NCI-H69 (cell line): ENCODE measurements at regions not wholly inside any gene's neighbourhood (a gene's known extent, or its start where the extent isn't known, plus 50 kb on each side); places are given as distances from the start of the nearest gene placed in this dataset.
A peak's percentile ranks its signal among the peaks of the same experiment; 100 is the strongest.
"Not testable (repeated sequence)": the region's sequence is repeated elsewhere in the genome, so short reads cannot be mapped to it uniquely, and the experiment has no call there.

Experiments
- DNase-seq: peaks from one replicate; lab custom pipeline; 2025; lab: John Stamatoyannopoulos, UW

DNA sequence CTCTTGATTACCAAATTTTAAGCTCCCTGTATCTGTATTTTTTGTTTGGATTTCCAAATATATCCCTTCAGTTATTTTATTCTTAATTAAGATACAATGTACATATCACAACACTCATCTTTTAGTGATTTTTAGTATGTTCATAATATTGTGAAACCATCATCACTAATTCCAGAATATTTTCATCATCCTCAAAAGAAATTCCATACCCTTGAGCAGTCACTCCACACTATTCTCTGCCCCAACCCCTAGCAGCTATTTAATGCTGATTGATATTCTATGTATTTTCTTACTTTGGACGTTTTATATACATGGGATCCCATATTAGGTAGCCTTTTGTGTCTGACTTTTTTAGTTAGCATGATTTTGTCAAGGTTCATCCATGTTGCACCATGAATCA lies 127.4 kb upstream of the SLC8A1 start:
- no peak for DNase-seq

DNA sequence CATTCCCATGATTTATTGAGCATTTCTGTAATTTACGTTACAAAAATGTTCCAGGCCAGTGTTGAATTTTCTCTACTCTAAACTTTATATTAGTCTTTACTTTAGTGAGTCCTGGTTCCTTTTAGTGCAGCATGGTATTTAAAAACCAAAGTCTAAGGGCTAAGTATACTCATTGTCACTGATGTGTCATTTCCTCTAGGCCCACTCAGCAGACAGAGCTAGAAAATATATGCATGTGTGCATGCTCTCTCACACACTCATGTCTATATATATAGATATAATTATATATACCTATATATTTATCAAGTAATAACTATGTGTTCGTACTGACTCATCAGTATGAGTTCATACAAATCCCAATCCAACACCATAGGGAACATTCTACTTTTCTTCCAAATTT lies 132.5 kb upstream of the SLC8A1 start:
- no peak for DNase-seq

DNA sequence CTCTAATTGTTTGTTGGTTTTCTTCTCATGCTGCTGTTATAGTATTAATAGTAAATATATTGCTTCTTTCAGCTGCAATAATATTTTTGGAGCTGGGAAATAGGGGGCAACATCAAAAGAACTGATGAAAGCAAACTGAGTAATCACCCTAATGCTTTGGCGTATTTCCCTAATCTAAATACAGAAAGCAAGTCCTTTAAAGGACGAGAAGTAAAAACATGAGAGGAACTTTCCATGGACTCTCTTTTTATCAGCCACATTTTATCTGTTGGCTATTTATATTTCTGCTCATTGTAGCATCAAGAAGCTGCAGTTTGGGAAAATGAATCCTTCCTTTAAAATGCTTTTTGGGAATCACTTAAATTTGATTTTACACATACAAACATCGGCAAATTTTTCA lies 139.9 kb upstream of the SLC8A1 start:
- no peak for DNase-seq

DNA sequence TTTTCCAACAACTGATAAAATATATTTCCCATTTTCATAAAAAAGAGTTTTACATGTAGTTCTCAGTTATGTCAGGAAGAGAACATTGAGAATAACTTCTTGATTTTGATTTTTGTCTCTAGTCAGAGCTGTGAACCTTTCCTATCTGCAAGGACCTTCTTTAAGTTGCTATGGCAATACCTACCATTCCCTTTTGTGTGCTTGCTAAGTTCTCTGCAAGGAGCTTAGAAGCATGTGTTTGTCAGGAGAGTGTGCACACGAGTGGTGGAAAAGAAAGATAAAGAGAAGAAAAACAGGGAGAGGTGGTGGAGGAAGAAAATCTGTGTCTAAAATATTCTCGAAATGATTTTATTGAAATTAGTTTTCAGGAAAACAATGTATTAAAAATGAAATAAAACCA lies 140.3 kb upstream of the SLC8A1 start:
- peak; percentile 9 for DNase-seq

DNA sequence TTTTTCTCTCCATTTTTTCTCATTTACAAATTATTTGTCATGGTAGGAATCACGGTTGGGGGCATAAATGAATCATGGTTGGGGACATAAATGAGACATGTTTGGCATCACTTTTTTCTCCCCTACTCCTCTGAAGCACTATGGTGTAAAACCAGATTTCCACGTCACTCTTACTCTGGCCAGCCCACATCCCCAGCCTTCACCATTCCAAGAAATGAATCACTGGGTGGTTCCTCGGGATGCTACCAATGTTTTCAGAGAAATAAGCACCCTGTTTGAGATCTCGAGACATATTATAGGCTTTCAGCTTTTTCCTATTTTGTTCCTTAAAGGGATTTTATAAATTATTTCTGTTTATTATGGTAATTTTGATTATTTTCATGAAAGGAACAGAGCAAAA lies 155.0 kb upstream of the SLC8A1 start:
- DNase-seq: no peak

DNA sequence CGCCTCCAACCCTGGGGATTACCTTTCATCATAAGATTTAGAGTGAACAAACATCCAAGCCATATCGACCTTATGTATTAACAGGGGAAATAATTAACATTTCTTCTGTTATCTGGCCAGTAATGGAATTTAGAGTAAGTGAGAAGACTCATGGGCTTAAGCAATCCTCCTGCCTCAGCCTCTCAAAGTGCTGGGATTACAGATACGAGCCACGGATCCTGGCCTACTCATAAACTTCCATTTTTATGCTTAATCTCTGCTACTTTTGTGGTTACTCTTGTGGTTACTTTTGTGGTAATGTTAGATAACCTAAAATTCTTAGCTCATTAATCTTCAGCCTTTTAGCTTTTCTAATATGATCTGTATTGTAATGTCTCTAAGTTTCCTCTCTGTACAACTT lies 159.3 kb upstream of the SLC8A1 start:
- DNase-seq: no peak

DNA sequence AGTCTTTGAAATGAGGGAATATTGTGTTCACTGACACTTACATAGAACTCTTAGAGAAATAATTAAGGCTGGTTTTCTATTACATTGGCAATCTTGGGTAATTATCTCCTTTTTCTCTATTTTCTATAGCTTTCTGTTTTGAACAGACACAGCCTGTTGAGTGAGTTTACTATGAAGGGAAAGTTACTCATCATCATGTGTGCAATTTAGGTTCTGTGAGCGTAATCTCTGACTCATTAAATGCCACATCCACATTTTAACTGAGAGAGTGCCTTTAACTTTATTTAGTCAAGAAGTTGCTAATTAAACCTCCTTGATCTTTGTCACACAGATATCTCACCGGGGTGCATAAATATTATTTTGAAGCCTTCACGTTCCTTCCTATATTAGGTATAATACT lies 174.0 kb upstream of the SLC8A1 start:
- DNase-seq: peak; percentile 38

DNA sequence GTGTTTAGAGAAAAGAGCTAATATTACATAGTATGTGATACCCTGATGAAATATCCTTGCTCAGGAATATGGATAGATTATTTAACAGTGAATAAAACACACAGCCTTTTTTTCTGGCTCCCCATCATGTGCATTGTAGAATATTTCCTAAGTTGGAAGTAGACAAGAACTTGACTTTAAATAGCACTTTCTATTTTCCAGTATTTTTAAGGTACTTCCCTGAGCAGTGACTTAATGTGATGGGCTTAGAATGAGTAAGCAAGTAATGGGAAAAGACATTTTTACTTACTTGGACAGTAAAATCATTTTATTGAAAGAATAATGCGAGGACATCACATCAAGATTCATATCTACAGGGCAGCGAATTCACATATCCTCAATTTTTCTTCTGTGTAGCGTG lies 176.7 kb upstream of the SLC8A1 start:
- no peak for DNase-seq

DNA sequence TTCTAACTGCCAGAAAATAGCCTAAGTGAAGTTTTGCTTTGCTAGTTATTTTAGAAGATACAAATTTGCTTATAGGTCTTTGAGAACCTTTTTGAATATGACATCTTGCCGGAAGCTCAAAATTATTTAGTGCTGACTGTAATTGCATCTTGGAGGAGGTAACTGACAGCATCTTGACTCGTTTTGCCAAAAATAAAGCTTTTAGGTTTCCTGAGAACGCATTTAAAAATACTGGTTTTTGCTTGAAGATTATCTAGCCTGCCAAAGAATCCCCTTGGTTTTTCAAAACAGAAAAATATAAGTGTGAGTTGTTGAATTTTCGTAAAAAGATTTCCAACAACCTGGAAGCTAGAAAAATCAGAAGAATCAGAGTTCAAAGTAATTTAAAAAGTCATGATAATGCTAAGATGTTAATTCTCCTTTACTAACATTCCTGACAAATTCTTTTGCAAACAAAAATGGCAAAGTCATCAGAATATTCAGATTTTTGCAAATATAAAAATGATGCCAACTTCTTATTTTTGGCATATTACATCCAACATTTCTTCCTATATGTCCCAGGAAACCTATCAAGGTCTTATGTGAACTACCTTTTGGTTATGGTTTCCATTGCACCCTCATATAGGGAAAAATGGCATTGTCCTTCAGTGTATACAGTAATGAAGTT lies 178.0 kb upstream of the SLC8A1 start:
- DNase-seq: no peak

DNA sequence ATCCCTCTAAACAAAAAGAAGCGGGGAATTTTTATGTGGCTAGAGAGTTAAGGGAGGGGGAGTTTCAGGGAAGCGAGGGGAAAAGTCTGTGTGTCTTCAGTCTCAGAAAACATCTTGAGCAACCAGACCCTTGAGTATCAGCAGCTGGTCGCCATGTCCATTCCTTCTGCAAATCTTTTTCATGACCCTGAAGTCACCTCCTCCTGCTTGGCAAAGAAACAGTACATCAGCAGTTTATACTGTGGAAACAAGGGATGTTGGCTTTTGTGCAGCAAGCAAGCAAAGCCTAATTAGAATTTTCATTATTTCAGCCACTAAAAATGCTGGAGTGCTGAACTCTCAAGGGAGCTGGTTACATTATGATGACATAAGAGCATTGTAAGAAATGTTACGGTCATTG lies 187.4 kb upstream of the SLC8A1 start:
- peak; percentile 12 for DNase-seq

DNA sequence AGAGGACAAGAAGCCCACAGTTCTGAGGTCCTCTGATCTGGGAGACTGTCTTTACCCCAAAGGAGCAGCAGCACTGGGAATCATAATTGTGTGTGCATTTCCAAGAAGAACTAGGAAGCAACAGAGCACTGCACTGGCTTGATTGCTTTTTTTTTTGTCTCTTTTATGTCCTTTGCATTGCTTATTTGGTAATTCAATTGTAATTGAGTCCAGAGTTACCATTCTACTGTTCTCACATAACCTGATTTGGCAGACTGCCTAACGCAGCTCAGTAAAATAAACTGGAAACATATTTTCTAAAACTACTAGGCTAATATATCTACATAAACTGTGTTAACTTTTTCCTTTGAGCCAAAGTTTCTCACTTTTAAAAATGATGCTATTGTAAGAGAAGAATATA lies 190.3 kb upstream of the SLC8A1 start:
- peak; percentile 24 for DNase-seq

- DNase-seq: no peak
Measured at GRCh38 chr2:40642726-40643125, 190.8 kb upstream of the SLC8A1 start.

- no peak for DNase-seq
Measured at GRCh38 chr2:40646642-40647041, 194.8 kb upstream of the SLC8A1 start.

- DNase-seq: no peak
Measured at GRCh38 chr2:40652155-40652554, 200.3 kb upstream of the SLC8A1 start.

DNA sequence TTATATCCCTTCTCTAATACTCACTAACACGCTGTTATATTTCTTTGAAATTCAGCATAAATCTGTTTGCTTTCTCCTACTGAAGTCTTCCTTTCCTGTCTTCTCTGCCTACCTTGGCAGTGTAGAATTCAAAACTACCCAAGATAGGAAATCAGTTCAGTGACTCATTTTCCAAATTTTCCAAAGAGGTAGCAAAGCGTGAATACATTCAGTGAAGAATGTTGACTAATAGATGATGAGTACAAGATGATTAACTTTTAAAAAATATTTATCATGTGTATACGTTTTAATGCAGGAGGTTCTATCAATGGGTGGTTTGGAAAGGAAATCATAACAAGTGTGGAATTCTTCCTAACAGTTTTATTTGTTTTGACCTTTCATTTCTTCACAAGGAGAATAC lies 201.9 kb upstream of the SLC8A1 start:
- DNase-seq: no peak

DNA sequence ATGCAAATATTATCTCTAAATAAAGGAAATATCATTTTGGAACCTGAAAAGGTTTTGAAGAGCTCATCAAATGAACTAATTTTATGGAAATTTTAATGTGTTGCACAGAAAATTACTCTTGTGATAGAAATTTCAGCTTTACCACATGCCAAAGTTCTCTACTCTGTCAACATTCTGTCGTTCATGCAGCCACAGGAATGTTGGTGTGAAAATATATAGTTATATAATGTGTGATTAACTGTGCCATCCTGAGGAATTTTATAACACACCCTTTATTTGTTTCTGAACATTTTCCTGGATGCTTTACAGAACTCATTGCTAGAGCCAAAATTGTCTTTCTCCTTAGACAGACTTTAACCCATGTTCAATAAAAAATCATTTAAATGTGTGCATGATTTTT lies 202.5 kb upstream of the SLC8A1 start:
- no peak for DNase-seq

DNA sequence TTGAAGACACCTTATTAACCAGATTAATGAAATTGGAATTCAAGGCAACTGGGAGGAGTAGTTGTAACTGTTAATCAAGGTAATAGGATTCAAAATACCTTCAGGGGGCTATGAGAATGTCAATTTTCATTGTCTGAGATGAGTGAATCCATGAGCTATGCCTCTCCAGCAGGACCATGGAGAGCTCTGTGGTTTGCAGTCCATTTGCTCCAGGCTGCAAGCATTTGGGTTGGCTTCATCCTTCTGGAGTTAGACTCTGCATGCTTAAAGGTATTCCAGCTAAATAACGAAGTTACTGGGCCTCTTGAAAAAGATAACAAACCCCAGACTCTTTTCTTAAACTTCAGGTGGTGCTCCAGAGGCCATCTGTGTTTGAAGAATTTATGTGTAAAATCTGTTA lies 207.1 kb upstream of the SLC8A1 start:
- no peak for DNase-seq

DNA sequence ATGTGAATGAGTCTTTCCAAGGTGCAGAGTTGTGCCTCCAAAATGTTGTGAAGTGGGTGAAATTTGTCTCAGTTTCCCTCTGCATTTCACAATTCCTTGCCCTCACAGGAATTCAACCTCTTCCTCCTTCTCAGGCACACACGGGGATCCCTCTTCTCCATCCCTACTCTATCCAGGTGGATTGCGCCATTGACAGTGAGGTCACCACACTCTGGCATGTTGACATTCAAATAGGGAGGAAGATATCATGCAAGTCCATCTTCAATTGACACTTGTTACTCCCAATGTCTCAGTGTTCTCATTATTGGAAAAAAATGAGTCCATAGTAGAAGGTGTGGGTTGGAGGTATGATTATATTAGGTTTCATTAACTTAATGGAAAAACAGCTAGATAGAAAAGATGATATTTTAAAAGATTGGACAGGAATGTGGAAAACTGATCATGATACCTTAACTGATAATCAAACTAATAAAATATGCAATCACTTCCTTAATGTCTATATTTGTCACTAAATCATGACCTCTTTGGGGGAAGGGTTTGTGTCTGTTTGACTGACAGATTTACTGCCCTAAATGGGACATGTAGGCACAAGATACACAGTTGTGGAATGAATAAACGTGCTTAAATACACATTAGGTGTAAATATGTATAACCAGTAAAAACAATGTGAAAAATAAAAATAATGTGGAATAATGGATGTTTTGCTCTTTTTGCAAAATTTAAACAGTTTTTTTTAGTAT lies 213.8 kb upstream of the SLC8A1 start:
- DNase-seq: no peak

GRCh38 chr2:40666398-40666797 lies 214.5 kb upstream of the SLC8A1 start:
- no peak for DNase-seq

GRCh38 chr2:40668425-40668824 lies 216.5 kb upstream of the SLC8A1 start:
- peak; percentile 65 for DNase-seq

GRCh38 chr2:40676134-40676790 lies 224.4 kb upstream of the SLC8A1 start:
- DNase-seq: not testable (repeated sequence)

DNA sequence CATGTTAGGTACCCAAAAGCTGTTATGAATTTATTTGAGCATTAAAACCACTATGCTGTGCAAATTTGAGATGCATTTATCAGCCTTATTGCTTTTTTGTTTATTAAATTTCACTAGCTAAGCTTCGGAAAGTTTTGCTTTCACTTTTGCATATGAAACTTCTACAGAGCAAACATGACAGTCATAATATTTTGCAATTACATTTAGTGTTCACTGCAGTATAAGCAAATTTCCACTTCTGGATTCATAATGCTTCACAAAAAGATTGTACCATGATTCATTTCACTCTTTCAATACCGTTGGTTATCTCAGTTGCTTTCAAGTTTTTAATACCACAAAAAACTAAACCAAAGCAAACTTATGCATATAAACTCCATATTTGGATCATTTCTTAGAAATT lies 228.7 kb upstream of the SLC8A1 start:
- no peak for DNase-seq

- no peak for DNase-seq
Measured at GRCh38 chr2:40690036-40690435, 238.1 kb upstream of the SLC8A1 start.
